OCI-LY7 (cell line): ENCODE measurements at regions not wholly inside any gene's neighbourhood (a gene's known extent, or its start where the extent isn't known, plus 50 kb on each side); places are given as distances from the start of the nearest gene placed in this dataset.

Experiments
- BruUV-seq: library from RNA; stranded (reverse); fragments of 400-500 nt; replicated peaks from 2 replicates; lab custom pipeline; 2021; lab: Mats Ljungman, UMichigan
- CTCF ChIA-PET: fragments of 300-600 bp; sonication (Branson Sonifier 250); formaldehyde crosslinking; loops from one replicate; lab custom pipeline; 2022; ENCODE audit warnings: antibody characterized with exemption; ENCODE audit not compliant: unreplicated experiment; lab: Charles Lee
- POLR2A ChIA-PET: fragments of 300-600 bp; sonication (Branson Sonifier 250); formaldehyde crosslinking; loops from one replicate; lab custom pipeline; 2022; ENCODE audit warnings: antibody characterized with exemption; lab: Charles Lee
- DNase-seq: peaks from one replicate; pipeline ENCODE4 v3.0.0-alpha.2; 2015; ENCODE audit warnings: low spot score
- H2AFZ ChIP-seq: fragments of 200-600 bp; sonication (generic), shearing (Covaris generic); 2 replicates; pipeline ENCODE4 v1.6.1; 2014; ENCODE audit warnings: mild to moderate bottlenecking, antibody characterized with exemption, low read length, moderate library complexity
- H3K27ac ChIP-seq: fragments of 200-600 bp; sonication (generic); 2 replicates; pipeline ENCODE4 v1.5.1; 2014; ENCODE audit warnings: mixed run types, low read depth, mild to moderate bottlenecking, moderate library complexity, low read length, inconsistent platforms; ENCODE audit not compliant: poor library complexity, severe bottlenecking
- H3K36me3 ChIP-seq: fragments of 200-600 bp; sonication (generic); 2 replicates; pipeline ENCODE4 v1.6.1; 2014; ENCODE audit warnings: mild to moderate bottlenecking, antibody characterized with exemption, low read length, moderate library complexity, mixed read lengths; ENCODE audit not compliant: insufficient read depth
- H3K4me1 ChIP-seq: fragments of 200-600 bp; sonication (generic); 2 replicates; pipeline ENCODE4 v1.5.1; 2014; ENCODE audit warnings: mild to moderate bottlenecking, low read length; ENCODE audit not compliant: insufficient read depth, poor library complexity, severe bottlenecking
- H3K4me2 ChIP-seq: fragments of 200-600 bp; sonication (generic); 2 replicates; pipeline ENCODE4 v1.6.1; 2014; ENCODE audit warnings: mild to moderate bottlenecking, low read length
- H3K4me3 ChIP-seq: fragments of 200-600 bp; sonication (generic); 2 replicates; pipeline ENCODE4 v1.5.1; 2014; ENCODE audit warnings: mild to moderate bottlenecking, low read depth, low read length; ENCODE audit not compliant: poor library complexity, severe bottlenecking
- H3K79me2 ChIP-seq: fragments of 200-600 bp; sonication (generic); 2 replicates; pipeline ENCODE4 v1.6.1; 2016; ENCODE audit warnings: low read depth, mild to moderate bottlenecking, low read length, moderate library complexity, mixed read lengths; ENCODE audit not compliant: insufficient read depth
- H3K9me2 ChIP-seq: fragments of 200-600 bp; sonication (generic); 2 replicates; pipeline ENCODE4 v1.6.1; 2016; ENCODE audit warnings: mild to moderate bottlenecking, low read length, mixed read lengths; ENCODE audit not compliant: insufficient read depth
- H3K9me3 ChIP-seq: fragments of 200-600 bp; sonication (generic); 2 replicates; pipeline ENCODE4 v1.6.1; 2014; ENCODE audit warnings: mild to moderate bottlenecking, mixed run types, low read length, mixed read lengths
- H4K20me1 ChIP-seq: fragments of 200-600 bp; sonication (generic); 2 replicates; pipeline ENCODE4 v1.6.1; 2014; ENCODE audit warnings: mild to moderate bottlenecking, antibody characterized with exemption, low read length, moderate library complexity, mixed read lengths; ENCODE audit not compliant: insufficient read depth
- EZH2phosphoT487 ChIP-seq: fragments of 200-600 bp; sonication (generic); IDR thresholded peaks from 2 replicates; pipeline ENCODE4 v1.6.1; 2018; ENCODE audit warnings: low read depth, borderline replicate concordance, mild to moderate bottlenecking, mixed run types, antibody characterized with exemption, low read length, moderate library complexity, mixed read lengths
- intact Hi-C: fragments of 100-400 bp; cut with micrococcal nuclease; formaldehyde crosslinking; loops from one replicate; pipeline ENCODE4 v1.10.0; 2022; ENCODE audit not compliant: unreplicated experiment
- TF ChIP-seq, protein P1 (sequence below): fragments of 200-600 bp; sonication (generic); conservative IDR thresholded peaks from 2 replicates; pipeline ENCODE4 v1.5.1; 2014; ENCODE audit warnings: mild to moderate bottlenecking, antibody characterized with exemption, low read length, moderate library complexity, mixed read lengths

DNA sequence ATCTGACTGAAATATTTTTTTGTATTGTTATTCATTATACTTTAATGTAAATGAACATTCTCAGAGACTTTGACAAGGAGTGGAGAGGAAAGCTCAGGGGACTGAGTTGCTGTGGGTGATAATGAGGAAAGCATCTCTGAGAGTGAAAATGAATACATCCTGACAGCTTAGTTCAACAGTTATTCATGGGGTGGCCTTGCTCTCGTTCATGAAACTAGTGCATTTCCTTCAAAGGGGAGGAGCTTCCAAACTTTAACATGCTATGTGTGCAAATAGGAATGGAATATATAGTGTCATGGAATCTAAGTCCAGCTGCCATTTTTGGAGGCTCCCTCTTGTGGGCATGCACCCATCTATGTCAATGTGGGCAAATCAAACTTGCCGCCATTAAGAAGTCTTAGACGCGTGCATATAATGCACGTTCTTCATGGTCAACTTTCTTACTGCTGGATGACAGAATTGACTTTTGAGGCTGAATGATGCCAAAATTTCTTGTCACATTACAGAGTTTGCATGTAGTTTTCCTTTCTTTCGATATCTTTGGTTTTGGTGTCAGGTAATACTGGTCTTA is 124.3 kb upstream of the TMEM170B start:
- no peak overlapping the region for H3K4me3 ChIP-seq
- no peaks in the 10 kb centered on the region for H4K20me1 ChIP-seq
- no peaks in the 10 kb centered on the region; the same call in 1 of the 2 replicates for H3K9me3 ChIP-seq
- H3K4me2 ChIP-seq: no peak overlapping the region
- intact Hi-C loops: loop anchor here (1.0 kb wide), 1 partner anchor 48 kb away; no protein-coding TSS in a partner anchor
- no peaks in the 10 kb centered on the region for H3K36me3 ChIP-seq
- H3K9me2 ChIP-seq: no peaks in the 10 kb centered on the region
- CTCF ChIA-PET: interaction anchor here (0.6 kb wide), 1 partner anchor 15 kb away, joined by 3 read pairs; no protein-coding TSS in a partner anchor
- POLR2A ChIA-PET: interaction anchor here (0.7 to 2.1 kb wide), 7 partner anchors 8 to 83 kb away, joined by 3 to 9 read pairs (median 4); no protein-coding TSS in a partner anchor
- no peak for TF ChIP-seq EZH2phosphoT487
- TF ChIP-seq, protein P1, sequence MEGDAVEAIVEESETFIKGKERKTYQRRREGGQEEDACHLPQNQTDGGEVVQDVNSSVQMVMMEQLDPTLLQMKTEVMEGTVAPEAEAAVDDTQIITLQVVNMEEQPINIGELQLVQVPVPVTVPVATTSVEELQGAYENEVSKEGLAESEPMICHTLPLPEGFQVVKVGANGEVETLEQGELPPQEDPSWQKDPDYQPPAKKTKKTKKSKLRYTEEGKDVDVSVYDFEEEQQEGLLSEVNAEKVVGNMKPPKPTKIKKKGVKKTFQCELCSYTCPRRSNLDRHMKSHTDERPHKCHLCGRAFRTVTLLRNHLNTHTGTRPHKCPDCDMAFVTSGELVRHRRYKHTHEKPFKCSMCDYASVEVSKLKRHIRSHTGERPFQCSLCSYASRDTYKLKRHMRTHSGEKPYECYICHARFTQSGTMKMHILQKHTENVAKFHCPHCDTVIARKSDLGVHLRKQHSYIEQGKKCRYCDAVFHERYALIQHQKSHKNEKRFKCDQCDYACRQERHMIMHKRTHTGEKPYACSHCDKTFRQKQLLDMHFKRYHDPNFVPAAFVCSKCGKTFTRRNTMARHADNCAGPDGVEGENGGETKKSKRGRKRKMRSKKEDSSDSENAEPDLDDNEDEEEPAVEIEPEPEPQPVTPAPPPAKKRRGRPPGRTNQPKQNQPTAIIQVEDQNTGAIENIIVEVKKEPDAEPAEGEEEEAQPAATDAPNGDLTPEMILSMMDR: peak; percentile 44; the same call in 1 of the 2 replicates
- no TSS peak for BruUV-seq
- peaks cover 18% of the 10 kb centered on the region for H3K4me1 ChIP-seq
- no peaks in the 10 kb centered on the region for H3K79me2 ChIP-seq
- H2AFZ ChIP-seq: no peak overlapping the region; the same call in 1 of the 2 replicates
- DNase-seq: no peak
- no peak overlapping the region for H3K27ac ChIP-seq

DNA sequence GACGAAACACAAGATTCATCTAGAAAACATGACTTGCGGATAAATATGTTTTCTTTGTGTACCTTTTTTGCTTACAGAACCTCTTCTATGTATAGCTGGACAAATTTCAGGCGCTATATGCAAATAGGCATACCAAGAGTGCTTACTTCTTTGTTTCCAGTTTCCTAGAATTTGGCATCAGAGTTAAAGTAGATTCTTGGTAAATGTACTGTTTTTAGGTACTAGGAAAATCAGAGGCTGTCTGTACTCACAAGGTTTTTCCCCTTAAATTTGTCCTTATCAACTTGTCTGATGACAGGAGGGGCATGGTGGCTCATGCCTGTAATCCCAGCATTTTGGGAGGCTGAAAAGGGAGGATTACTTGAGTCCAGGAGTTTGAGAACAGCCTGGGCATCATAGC is 124.9 kb upstream of the TMEM170B start:
- no peaks in the 10 kb centered on the region; the same call in 1 of the 2 replicates for H3K9me3 ChIP-seq
- no peak overlapping the region for H3K27ac ChIP-seq
- H3K4me3 ChIP-seq: no peak overlapping the region
- intact Hi-C loops: loop anchor here (1.0 kb wide), 1 partner anchor 49 kb away; no protein-coding TSS in a partner anchor
- H2AFZ ChIP-seq: peak overlapping the region; percentile 47; the same call in 1 of the 2 replicates
- H3K79me2 ChIP-seq: no peaks in the 10 kb centered on the region
- no peak for DNase-seq
- BruUV-seq: no TSS peak
- no peak for TF ChIP-seq EZH2phosphoT487
- TF ChIP-seq, protein P1: no peak
- H3K4me1 ChIP-seq: peaks cover 13% of the 10 kb centered on the region
- no peaks in the 10 kb centered on the region for H4K20me1 ChIP-seq
- ChIA-PET POLR2A (interaction anchor here (1.0 to 1.5 kb wide), 5 partner anchors 8 to 83 kb away, joined by 3 to 4 read pairs (median 3); no protein-coding TSS in a partner anchor), CTCF (interaction anchor here (0.6 kb wide), 1 partner anchor 16 kb away, joined by 3 read pairs; no protein-coding TSS in a partner anchor)
- no peak overlapping the region for H3K4me2 ChIP-seq
- H3K36me3 ChIP-seq: no peaks in the 10 kb centered on the region
- no peaks in the 10 kb centered on the region for H3K9me2 ChIP-seq

DNA sequence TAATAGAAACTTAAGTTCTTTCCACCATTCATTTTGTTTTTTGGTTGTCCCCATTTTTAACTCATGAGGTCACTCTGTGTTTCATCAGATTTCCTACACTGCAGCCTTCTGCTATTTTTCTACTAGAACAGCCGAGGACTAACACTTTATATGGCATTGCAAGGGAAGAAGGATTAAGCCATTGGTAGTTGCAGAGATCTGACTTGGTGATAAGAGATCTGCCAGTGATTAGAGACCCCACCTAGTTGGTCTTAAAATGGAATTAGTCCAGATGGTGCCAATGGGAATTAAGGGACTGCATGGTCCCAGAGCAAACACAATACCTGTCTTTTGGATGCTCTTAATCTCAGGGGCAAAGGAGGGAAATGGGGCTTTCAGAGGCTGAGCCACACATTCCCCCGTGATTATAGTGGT is 125.5 kb upstream of the TMEM170B start:
- no peaks in the 10 kb centered on the region for H4K20me1 ChIP-seq
- ChIA-PET POLR2A (interaction anchor here (1.2 to 1.3 kb wide), 2 partner anchors 11 to 84 kb away, joined by 3 to 4 read pairs; no protein-coding TSS in a partner anchor), CTCF (no interaction called here)
- H3K36me3 ChIP-seq: no peaks in the 10 kb centered on the region
- DNase-seq: no peak
- intact Hi-C loops: no loop called here
- H3K4me3 ChIP-seq: no peak overlapping the region
- no peaks in the 10 kb centered on the region for H3K79me2 ChIP-seq
- no peak overlapping the region for H3K4me2 ChIP-seq
- no peak overlapping the region for H3K27ac ChIP-seq
- peaks cover 13% of the 10 kb centered on the region for H3K4me1 ChIP-seq
- BruUV-seq: no TSS peak
- TF ChIP-seq EZH2phosphoT487: no peak
- TF ChIP-seq, protein P1: no peak
- H3K9me2 ChIP-seq: no peaks in the 10 kb centered on the region
- no peaks in the 10 kb centered on the region for H3K9me3 ChIP-seq
- peak overlapping the region; percentile 47 for H2AFZ ChIP-seq
